ENCODE measurements at regions not wholly inside any gene's neighbourhood (a gene's known extent, or its start where the extent isn't known, plus 50 kb on each side); places are given as distances from the start of the nearest gene placed in this dataset.

GRCh38 chr1:187877220-187877619, 1048.5 kb downstream of the PLA2G4A start:
- no peak for TF ChIP-seq CTCF (IDR thresholded peaks at IDR 0.05)
- Histone ChIP-seq H3K36me3 (no peaks in the 10 kb centered on the region), H3K27me3 (no peaks in the 10 kb centered on the region), H3K4me1 (ENCODE audit: control insufficient read depth in 1 of 2, insufficient read depth in 1 of 2, low read depth in 1 of 2, low read length in 1 of 2) (no peaks in the 10 kb centered on the region), H3K9me3 (no peaks in the 10 kb centered on the region), H3K27ac (no peak overlapping the region), H3K4me3 (ENCODE audit: low read depth in 1 of 2, low read length in 1 of 2) (no peak overlapping the region)

- Histone ChIP-seq H3K9me3 (no peaks in the 10 kb centered on the region), H3K4me1 (ENCODE audit: control insufficient read depth in 1 of 2, insufficient read depth in 1 of 2, low read depth in 1 of 2, low read length in 1 of 2) (no peaks in the 10 kb centered on the region), H3K27ac (no peak overlapping the region), H3K27me3 (no peaks in the 10 kb centered on the region), H3K4me3 (ENCODE audit: low read depth in 1 of 2, low read length in 1 of 2) (no peak overlapping the region), H3K36me3 (no peaks in the 10 kb centered on the region)
- no peak for TF ChIP-seq CTCF (IDR thresholded peaks at IDR 0.05)
These were observed 1050.1 kb downstream of the PLA2G4A start for GRCh38 chr1:187878883-187879282.

GRCh38 chr1:187883356-187883755, 1054.6 kb downstream of the PLA2G4A start:
- no peaks in the 10 kb centered on the region for H3K9me3 ChIP-seq
- no peak for TF ChIP-seq CTCF (IDR thresholded peaks at IDR 0.05)
- no peaks in the 10 kb centered on the region for H3K27me3 ChIP-seq
- H3K36me3 ChIP-seq, result no peaks in the 10 kb centered on the region
- H3K27ac ChIP-seq, result no peak overlapping the region
- no peak overlapping the region for H3K4me3 ChIP-seq (ENCODE audit: low read depth in 1 of 2, low read length in 1 of 2)
- H3K4me1 ChIP-seq (ENCODE audit: control insufficient read depth in 1 of 2, insufficient read depth in 1 of 2, low read depth in 1 of 2, low read length in 1 of 2), result no peaks in the 10 kb centered on the region

GRCh38 chr1:187891993-187892682, 1063.4 kb downstream of the PLA2G4A start:
- Histone ChIP-seq H3K27ac (no peak overlapping the region), H3K4me1 (ENCODE audit: control insufficient read depth in 1 of 2, insufficient read depth in 1 of 2, low read depth in 1 of 2, low read length in 1 of 2) (no peaks in the 10 kb centered on the region), H3K9me3 (no peaks in the 10 kb centered on the region), H3K27me3 (no peaks in the 10 kb centered on the region), H3K4me3 (ENCODE audit: low read depth in 1 of 2, low read length in 1 of 2) (no peak overlapping the region), H3K36me3 (no peaks in the 10 kb centered on the region)
- TF ChIP-seq CTCF (IDR thresholded peaks at IDR 0.05), result no peak

- H3K27ac ChIP-seq, result no peak overlapping the region
- TF ChIP-seq CTCF (IDR thresholded peaks at IDR 0.05), result no peak
- H3K4me3 ChIP-seq (ENCODE audit: low read depth in 1 of 2, low read length in 1 of 2), result no peak overlapping the region
- no peaks in the 10 kb centered on the region for H3K27me3 ChIP-seq
- no peaks in the 10 kb centered on the region for H3K4me1 ChIP-seq (ENCODE audit: control insufficient read depth in 1 of 2, insufficient read depth in 1 of 2, low read depth in 1 of 2, low read length in 1 of 2)
- H3K9me3 ChIP-seq, result no peaks in the 10 kb centered on the region
- no peaks in the 10 kb centered on the region for H3K36me3 ChIP-seq
These were observed 1063.9 kb downstream of the PLA2G4A start for GRCh38 chr1:187892683-187893039.

Data from neutrophil (primary cell).